Gastrocnemius medialis (tissue), 4 donors: ENCODE measurements at regions not wholly inside any gene's neighbourhood (a gene's known extent, or its start where the extent isn't known, plus 50 kb on each side); places are given as distances from the start of the nearest gene placed in this dataset.

Experiments
- ATAC-seq, 2 donors: fragments of 150-250 bp; one replicate each; pipeline ENCODE4 v1.9.1; 2016
- DNase-seq, 2 donors: peaks; one replicate each; pipeline ENCODE4 v3.0.0-alpha.2; 2019
- H3K27ac ChIP-seq, 4 donors: fragments of 200-600 bp; sonication (generic); 1 replicate in 1 of 4; 2 replicates in 3 of 4; pipeline ENCODE4 v1.5.1; 2016 to 2018; ENCODE audit warnings: mild to moderate bottlenecking in 2 of 4, moderate library complexity in 1 of 4
- H3K27me3 ChIP-seq, 3 donors: fragments of 200-600 bp; sonication (generic) in 2 of 3; 1 replicate in 1 of 3; 2 replicates in 2 of 3; pipeline versions ENCODE4 v1.5.1 to v1.6.0; 2016 to 2019; ENCODE audit warnings: mild to moderate bottlenecking in 1 of 3, moderate library complexity in 1 of 3
- H3K36me3 ChIP-seq, 2 donors: fragments of 200-600 bp; sonication (generic) in 1 of 2; one replicate each; pipeline ENCODE4 v1.5.1; 2017 to 2018
- H3K4me1 ChIP-seq, 2 donors: fragments of 200-600 bp; sonication (generic) in 1 of 2; one replicate each; pipeline ENCODE4 v1.5.1; 2016 to 2017; ENCODE audit warnings: mild to moderate bottlenecking in 2 of 2
- H3K4me3 ChIP-seq, 4 donors: fragments of 200-600 bp; sonication (generic) in 3 of 4; 1 replicate in 1 of 4; 2 replicates in 3 of 4; pipeline ENCODE4 v1.5.1; 2016 to 2019; ENCODE audit warnings: mild to moderate bottlenecking in 2 of 4
- H3K9me3 ChIP-seq, 3 donors: fragments of 200-600 bp; sonication (generic) in 2 of 3; 1 replicate in 1 of 3; 2 replicates in 2 of 3; pipeline ENCODE4 v1.5.1; 2016 to 2019
- POLR2A ChIP-seq, 2 donors: fragments of 450-650 bp; IDR thresholded peaks; one replicate each; pipeline ENCODE4 v1.6.1; 2017; ENCODE audit warnings: antibody characterized with exemption in 2 of 2, mild to moderate bottlenecking in 2 of 2, moderate library complexity in 2 of 2
- in situ Hi-C, 4 donors: fragments of 200-750 bp; cut with MboI; loops; one replicate each; pipeline versions ENCODE4 v1.15.0 to v1.8.0; 2017; ENCODE audit warnings: low sequenced_read_pairs in 4 of 4
- intact Hi-C: fragments of 100-400 bp; cut with DNase I; formaldehyde crosslinking; loops from one replicate; pipeline ENCODE4 v1.15.1; 2023; ENCODE audit warnings: low total_unique reads
- TF ChIP-seq, protein P1 (sequence below), 5 experiments: fragments of 450-650 bp in 3 of 5; fragments of 200-600 bp in 2 of 5; sonication (generic) in 2 of 5; IDR thresholded peaks in 4 of 5; conservative IDR thresholded peaks in 1 of 5; 1 replicate in 4 of 5; 2 replicates in 1 of 5; pipeline ENCODE4 v1.5.1; 2016 to 2019; ENCODE audit warnings: antibody characterized with exemption in 5 of 5, mild to moderate bottlenecking in 3 of 5, moderate library complexity in 3 of 5

DNA sequence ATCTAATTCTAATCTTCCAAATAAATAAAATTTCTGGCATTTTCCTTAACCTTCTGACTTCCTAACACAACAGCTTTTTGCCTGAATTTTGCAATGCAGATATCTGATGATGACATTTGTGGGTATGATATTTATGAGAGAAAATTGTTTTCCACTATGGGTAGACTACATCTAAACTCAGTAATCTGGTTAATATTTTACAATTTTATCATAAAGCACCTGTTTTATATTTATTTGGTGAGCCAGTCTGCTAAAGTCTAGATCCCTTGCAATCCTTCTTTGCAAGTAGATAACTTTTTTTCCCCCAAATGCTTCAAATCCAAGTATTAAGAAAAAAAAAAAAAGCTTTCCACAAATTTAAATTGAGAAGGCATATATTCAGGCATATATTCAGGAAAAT, 246.2 kb upstream of the DAB2 start:
- in situ Hi-C loops: no loop called here

DNA sequence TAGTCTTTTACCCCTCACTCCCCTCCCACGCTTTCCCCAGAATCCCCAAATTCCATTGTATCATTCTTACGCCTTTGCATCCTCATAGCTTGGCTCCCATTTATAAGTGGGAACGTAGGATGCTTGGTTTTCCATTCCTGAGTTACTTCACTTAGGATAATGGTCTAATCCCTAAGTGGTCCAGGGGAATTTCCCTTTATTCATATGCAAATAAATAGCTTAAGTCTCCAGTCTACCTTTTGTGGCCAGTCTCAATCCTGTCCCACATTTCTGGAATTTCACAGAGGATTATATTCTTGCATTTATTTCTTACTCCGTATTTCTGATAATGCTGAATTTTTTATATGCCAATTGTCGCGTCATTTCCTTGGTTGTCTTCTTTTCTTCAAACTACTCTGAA, 245.6 kb upstream of the DAB2 start:
- intact Hi-C loops (no loop called here), in situ Hi-C loops (no loop called here)
- Histone ChIP-seq H3K27ac (no peak overlapping the region), H3K27me3 (no peaks in the 10 kb centered on the region), H3K9me3 (no peaks in the 10 kb centered on the region), H3K36me3 (no peaks in the 10 kb centered on the region), H3K4me1 (no peaks in the 10 kb centered on the region), H3K4me3 (no peak overlapping the region)
- DNase-seq (no peak), ATAC-seq (no peak)
- TF ChIP-seq, protein P1, sequence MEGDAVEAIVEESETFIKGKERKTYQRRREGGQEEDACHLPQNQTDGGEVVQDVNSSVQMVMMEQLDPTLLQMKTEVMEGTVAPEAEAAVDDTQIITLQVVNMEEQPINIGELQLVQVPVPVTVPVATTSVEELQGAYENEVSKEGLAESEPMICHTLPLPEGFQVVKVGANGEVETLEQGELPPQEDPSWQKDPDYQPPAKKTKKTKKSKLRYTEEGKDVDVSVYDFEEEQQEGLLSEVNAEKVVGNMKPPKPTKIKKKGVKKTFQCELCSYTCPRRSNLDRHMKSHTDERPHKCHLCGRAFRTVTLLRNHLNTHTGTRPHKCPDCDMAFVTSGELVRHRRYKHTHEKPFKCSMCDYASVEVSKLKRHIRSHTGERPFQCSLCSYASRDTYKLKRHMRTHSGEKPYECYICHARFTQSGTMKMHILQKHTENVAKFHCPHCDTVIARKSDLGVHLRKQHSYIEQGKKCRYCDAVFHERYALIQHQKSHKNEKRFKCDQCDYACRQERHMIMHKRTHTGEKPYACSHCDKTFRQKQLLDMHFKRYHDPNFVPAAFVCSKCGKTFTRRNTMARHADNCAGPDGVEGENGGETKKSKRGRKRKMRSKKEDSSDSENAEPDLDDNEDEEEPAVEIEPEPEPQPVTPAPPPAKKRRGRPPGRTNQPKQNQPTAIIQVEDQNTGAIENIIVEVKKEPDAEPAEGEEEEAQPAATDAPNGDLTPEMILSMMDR (IDR thresholded peaks at IDR 0.05 in 4 of 5, conservative IDR thresholded peaks at IDR 0.05 in 1 of 5): no peak
- TF ChIP-seq POLR2A (IDR thresholded peaks at IDR 0.05): no peak

More for the DNA sequence above, 246.2 kb upstream of the DAB2 start:
- Histone ChIP-seq H3K4me1 (no peaks in the 10 kb centered on the region), H3K4me3 (no peak overlapping the region), H3K27me3 (no peaks in the 10 kb centered on the region), H3K36me3 (no peaks in the 10 kb centered on the region), H3K9me3 (no peaks in the 10 kb centered on the region), H3K27ac (no peak overlapping the region)
- ATAC-seq: no peak
- TF ChIP-seq, protein P1 (IDR thresholded peaks at IDR 0.05 in 4 of 5, conservative IDR thresholded peaks at IDR 0.05 in 1 of 5): no peak
- no peak for TF ChIP-seq POLR2A (IDR thresholded peaks at IDR 0.05)
- DNase-seq: no peak
- intact Hi-C loops: no loop called here

DNA sequence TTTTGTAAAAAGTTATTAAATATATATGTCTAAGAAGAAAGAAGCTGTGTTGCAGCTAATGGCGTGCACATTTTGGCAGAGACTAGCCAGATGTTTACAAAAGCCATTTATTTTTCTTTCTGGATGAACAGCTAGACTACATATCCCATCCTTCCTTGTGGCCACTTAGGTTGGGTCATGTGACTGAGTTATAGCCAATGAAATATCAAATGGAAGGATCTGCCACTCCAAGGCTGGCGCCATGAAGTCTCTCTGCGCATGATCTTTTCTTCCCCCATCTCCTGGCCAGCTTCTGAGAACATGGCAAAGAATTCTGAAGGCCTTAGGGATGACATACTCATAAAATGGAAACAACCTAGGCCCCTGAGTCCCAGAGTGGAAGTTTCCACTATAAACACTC, 244.2 kb upstream of the DAB2 start:
- H3K27ac ChIP-seq: no peak overlapping the region
- intact Hi-C loops: no loop called here
- no peaks in the 10 kb centered on the region for H3K4me1 ChIP-seq
- no peak for ATAC-seq
- in situ Hi-C loops: no loop called here
- no peak overlapping the region for H3K4me3 ChIP-seq
- no peaks in the 10 kb centered on the region for H3K9me3 ChIP-seq
- DNase-seq: no peak
- TF ChIP-seq POLR2A (IDR thresholded peaks at IDR 0.05): no peak
- TF ChIP-seq, protein P1 (IDR thresholded peaks at IDR 0.05 in 4 of 5, conservative IDR thresholded peaks at IDR 0.05 in 1 of 5): no peak
- no peaks in the 10 kb centered on the region for H3K36me3 ChIP-seq
- H3K27me3 ChIP-seq: no peaks in the 10 kb centered on the region

DNA sequence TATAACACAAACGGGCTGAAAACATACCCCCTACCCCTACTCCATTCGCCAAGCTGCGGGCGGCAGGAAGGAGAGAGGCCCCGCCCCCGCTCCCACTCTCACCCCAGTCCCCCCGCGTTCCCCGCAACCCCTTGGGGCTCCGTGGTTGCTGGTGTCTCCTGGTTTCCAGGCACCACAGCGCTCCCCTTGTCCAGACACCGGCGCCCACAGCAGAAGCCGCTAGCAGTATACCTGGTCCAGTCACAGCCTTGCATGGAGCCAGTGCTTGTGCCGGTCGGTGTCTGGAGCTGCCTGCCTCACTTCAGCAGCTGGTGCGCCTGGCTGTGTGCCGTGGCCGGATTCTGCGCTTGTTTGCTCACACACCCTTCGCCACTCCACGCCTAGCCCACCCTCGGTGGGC, 240.5 kb upstream of the DAB2 start:
- no peak for ATAC-seq
- Histone ChIP-seq H3K27ac (no peak overlapping the region), H3K36me3 (no peaks in the 10 kb centered on the region), H3K4me1 (no peaks in the 10 kb centered on the region), H3K27me3 (no peaks in the 10 kb centered on the region), H3K4me3 (no peak overlapping the region), H3K9me3 (no peaks in the 10 kb centered on the region)
- in situ Hi-C loops: no loop called here
- intact Hi-C loops: no loop called here
- TF ChIP-seq, protein P1 (IDR thresholded peaks at IDR 0.05 in 4 of 5, conservative IDR thresholded peaks at IDR 0.05 in 1 of 5): no peak
- TF ChIP-seq POLR2A (IDR thresholded peaks at IDR 0.05): no peak
- no peak for DNase-seq

DNA sequence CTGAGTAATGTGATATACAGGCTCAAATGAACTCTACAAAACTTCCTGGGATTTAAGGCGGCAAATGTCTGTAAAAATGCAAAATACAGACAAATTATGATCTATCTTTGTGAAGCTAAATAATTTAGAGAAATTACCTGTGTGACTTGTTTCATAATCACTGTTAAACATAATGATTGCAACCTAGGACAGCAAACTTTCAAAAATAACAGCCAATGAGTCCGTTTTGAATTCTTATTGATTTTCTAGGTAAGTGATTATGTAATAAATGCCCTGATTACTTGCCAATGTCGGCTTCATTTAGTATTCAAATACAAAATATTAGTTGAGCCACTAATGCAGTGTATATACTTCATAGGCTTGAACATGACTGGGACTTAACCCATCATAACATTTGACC, 238.2 kb upstream of the DAB2 start:
- Histone ChIP-seq H3K36me3 (no peaks in the 10 kb centered on the region), H3K27ac (no peak overlapping the region), H3K9me3 (no peaks in the 10 kb centered on the region), H3K4me1 (no peaks in the 10 kb centered on the region), H3K4me3 (no peak overlapping the region), H3K27me3 (no peaks in the 10 kb centered on the region)
- no peak for ATAC-seq
- no peak for DNase-seq
- in situ Hi-C loops: no loop called here
- TF ChIP-seq, protein P1 (IDR thresholded peaks at IDR 0.05 in 4 of 5, conservative IDR thresholded peaks at IDR 0.05 in 1 of 5): no peak
- no peak for TF ChIP-seq POLR2A (IDR thresholded peaks at IDR 0.05)
- intact Hi-C loops: no loop called here
